ENCODE measurements at regions not wholly inside any gene's neighbourhood (a gene's known extent, or its start where the extent isn't known, plus 50 kb on each side); places are given as distances from the start of the nearest gene placed in this dataset.

- no peak for ATAC-seq (ENCODE audit: insufficient read depth, low FRiP score)
- H3K9ac ChIP-seq (ENCODE audit: insufficient read depth in 1 of 2, low read length in 2 of 2) = no peak overlapping the region
- TF ChIP-seq CTCF (IDR thresholded peaks at IDR 0.05; ENCODE audit: control extremely low read depth, extremely low read depth) = no peak
Measured at GRCh38 chr13:26836626-26837025, 76.0 kb upstream of the GPR12 start.

DNA sequence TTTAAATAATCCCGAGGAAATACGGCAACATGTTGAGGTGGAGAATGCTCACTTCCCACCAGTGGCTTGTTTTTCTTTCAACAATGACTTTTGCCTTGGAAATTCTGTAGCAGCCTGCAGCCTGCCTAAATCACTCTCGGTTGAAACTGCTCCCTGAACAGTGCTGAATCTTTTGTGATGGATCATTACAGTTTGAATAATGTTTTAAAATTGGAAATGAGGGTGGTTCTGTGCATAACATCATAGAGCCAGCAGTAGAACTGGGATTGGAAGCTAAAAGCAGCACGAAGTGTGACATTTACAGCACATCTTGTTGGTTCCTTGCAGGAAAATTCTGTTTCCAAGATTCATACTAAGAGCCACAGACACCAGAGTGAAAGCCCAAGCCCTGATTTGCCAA lies 74.1 kb upstream of the GPR12 start:
- H3K27ac ChIP-seq (ENCODE audit: low read depth in 1 of 2, low read length in 1 of 2) = no peak overlapping the region
- peaks cover 0 to 4% (median 0%) of the 10 kb centered on the region in 4 donors for H3K9me3 ChIP-seq (ENCODE audit: control insufficient read depth in 4 of 4, insufficient read depth in 3 of 4, low read length in 3 of 4)
- no peak overlapping the region for H3K4me3 ChIP-seq
- no peak for TF ChIP-seq CTCF (IDR thresholded peaks at IDR 0.05; ENCODE audit: control extremely low read depth, extremely low read depth)
- DNase-seq = no peak
- no peak overlapping the region for H3K9ac ChIP-seq (ENCODE audit: insufficient read depth in 1 of 2, low read length in 2 of 2)
- ATAC-seq (ENCODE audit: insufficient read depth, low FRiP score) = no peak
- no peaks in the 10 kb centered on the region for H3K36me3 ChIP-seq (ENCODE audit: control insufficient read depth in 4 of 4, insufficient read depth in 4 of 4, low read length in 4 of 4)
- no peaks in the 10 kb centered on the region for H3K27me3 ChIP-seq (ENCODE audit: control insufficient read depth in 3 of 3, insufficient read depth in 3 of 3, low read length in 2 of 3)
- H3K4me1 ChIP-seq (ENCODE audit: control insufficient read depth in 5 of 5, insufficient read depth in 5 of 5, low read length in 5 of 5) = no peaks in the 10 kb centered on the region
- 21 to 24% methylated on average over 4 of the region's 4 CpGs for WGBS, 2 donors

More at GRCh38 chr13:26836626-26837025, 76.0 kb upstream of the GPR12 start:
- Histone ChIP-seq H3K36me3 (ENCODE audit: control insufficient read depth in 4 of 4, insufficient read depth in 4 of 4, low read length in 4 of 4) (no peaks in the 10 kb centered on the region), H3K4me3 (no peak overlapping the region), H3K4me1 (ENCODE audit: control insufficient read depth in 5 of 5, insufficient read depth in 5 of 5, low read length in 5 of 5) (no peaks in the 10 kb centered on the region), H3K27me3 (ENCODE audit: control insufficient read depth in 3 of 3, insufficient read depth in 3 of 3, low read length in 2 of 3) (peaks cover 0 to 6% (median 3%) of the 10 kb centered on the region in 3 donors), H3K9me3 (ENCODE audit: control insufficient read depth in 4 of 4, insufficient read depth in 3 of 4, low read length in 3 of 4) (peaks cover 0 to 4% (median 0%) of the 10 kb centered on the region in 4 donors), H3K27ac (ENCODE audit: low read depth in 1 of 2, low read length in 1 of 2) (no peak overlapping the region)
- no peak for DNase-seq

DNA sequence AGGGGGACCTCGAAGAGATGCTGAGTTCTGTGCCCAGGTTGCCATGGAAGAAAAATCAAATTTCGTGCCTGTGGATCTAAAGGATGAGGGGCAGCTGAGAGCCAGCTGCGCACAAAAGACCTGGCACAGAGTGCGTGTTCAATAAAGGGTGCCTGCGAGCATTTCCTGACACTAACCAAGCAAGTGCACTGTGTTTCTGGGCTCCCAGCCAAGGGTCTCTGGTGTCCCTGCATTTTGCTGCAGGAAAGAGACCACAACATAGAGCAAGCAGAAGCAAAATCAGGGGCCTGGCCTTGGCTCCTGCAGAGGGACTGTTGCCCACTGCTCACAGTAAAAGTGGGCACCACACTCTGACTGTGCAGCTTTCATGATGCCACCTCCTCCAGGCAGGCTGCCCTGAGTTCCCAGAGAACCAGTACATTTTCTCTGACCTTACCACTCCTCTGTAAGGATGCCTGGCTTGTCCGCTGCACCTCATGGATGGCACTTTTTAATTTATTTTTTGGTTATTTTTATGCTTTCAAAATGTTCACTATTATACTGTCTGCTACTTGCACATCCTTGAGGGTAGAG lies 70.8 kb upstream of the GPR12 start:
- no peaks in the 10 kb centered on the region for H3K36me3 ChIP-seq (ENCODE audit: control insufficient read depth in 4 of 4, insufficient read depth in 4 of 4, low read length in 4 of 4)
- H3K27ac ChIP-seq (ENCODE audit: low read depth in 1 of 2, low read length in 1 of 2) = no peak overlapping the region
- peaks cover 0 to 4% (median 0%) of the 10 kb centered on the region in 4 donors for H3K9me3 ChIP-seq (ENCODE audit: control insufficient read depth in 4 of 4, insufficient read depth in 3 of 4, low read length in 3 of 4)
- no peak overlapping the region for H3K9ac ChIP-seq (ENCODE audit: insufficient read depth in 1 of 2, low read length in 2 of 2)
- ATAC-seq (ENCODE audit: insufficient read depth, low FRiP score) = no peak
- no peaks in the 10 kb centered on the region for H3K4me1 ChIP-seq (ENCODE audit: control insufficient read depth in 5 of 5, insufficient read depth in 5 of 5, low read length in 5 of 5)
- H3K27me3 ChIP-seq (ENCODE audit: control insufficient read depth in 3 of 3, insufficient read depth in 3 of 3, low read length in 2 of 3) = no peaks in the 10 kb centered on the region
- 58 to 61% methylated on average over 6 of the region's 6 CpGs for WGBS, 2 donors
- H3K4me3 ChIP-seq = no peak overlapping the region
- TF ChIP-seq CTCF (IDR thresholded peaks at IDR 0.05; ENCODE audit: control extremely low read depth, extremely low read depth) = no peak
- peak; percentile 11 to 24 (median 20) for DNase-seq

DNA sequence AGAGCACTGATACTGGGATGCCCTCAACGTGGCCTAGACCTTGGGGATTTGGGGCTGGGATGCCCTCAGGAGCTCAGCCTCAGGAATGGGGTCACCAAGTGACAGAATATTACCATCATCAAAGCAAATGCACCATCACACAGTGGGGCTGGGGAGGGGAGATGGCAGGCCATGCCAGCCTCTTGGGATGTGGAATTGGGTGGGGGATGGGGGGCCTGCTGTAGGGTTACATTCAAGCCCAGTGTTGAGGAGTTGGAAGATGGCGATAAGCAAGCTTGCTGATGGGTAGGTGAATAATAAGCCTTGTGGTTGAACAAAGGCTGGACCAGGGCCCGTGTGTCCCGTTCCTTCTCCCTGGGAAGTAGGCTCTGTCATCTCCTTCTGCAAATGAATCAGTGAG lies 69.1 kb upstream of the GPR12 start:
- DNase-seq (no peak), ATAC-seq (ENCODE audit: insufficient read depth, low FRiP score) (no peak)
- Histone ChIP-seq H3K9ac (ENCODE audit: insufficient read depth in 1 of 2, low read length in 2 of 2) (no peak overlapping the region), H3K9me3 (ENCODE audit: control insufficient read depth in 4 of 4, insufficient read depth in 3 of 4, low read length in 3 of 4) (no peaks in the 10 kb centered on the region), H3K27me3 (ENCODE audit: control insufficient read depth in 3 of 3, insufficient read depth in 3 of 3, low read length in 2 of 3) (no peaks in the 10 kb centered on the region), H3K4me1 (ENCODE audit: control insufficient read depth in 5 of 5, insufficient read depth in 5 of 5, low read length in 5 of 5) (no peaks in the 10 kb centered on the region), H3K27ac (ENCODE audit: low read depth in 1 of 2, low read length in 1 of 2) (no peak overlapping the region), H3K4me3 (no peak overlapping the region), H3K36me3 (ENCODE audit: control insufficient read depth in 4 of 4, insufficient read depth in 4 of 4, low read length in 4 of 4) (no peaks in the 10 kb centered on the region)
- TF ChIP-seq CTCF (IDR thresholded peaks at IDR 0.05; ENCODE audit: control extremely low read depth, extremely low read depth) = no peak
- WGBS, 2 donors = 86 to 90% methylated on average over 4 of the region's 4 CpGs

All from lung (tissue), 11 donors.